GM19463 (cell line): ENCODE measurements at regions not wholly inside any gene's neighbourhood (a gene's known extent, or its start where the extent isn't known, plus 50 kb on each side); places are given as distances from the start of the nearest gene placed in this dataset.

Source experiments
- ATAC-seq: cut with Tn5 transposase; IDR thresholded peaks from one replicate; pipeline ENCODE4 v1.9.1; 2021; ENCODE audit warnings: mild to moderate bottlenecking, moderate library complexity; ENCODE audit not compliant: unreplicated experiment

DNA sequence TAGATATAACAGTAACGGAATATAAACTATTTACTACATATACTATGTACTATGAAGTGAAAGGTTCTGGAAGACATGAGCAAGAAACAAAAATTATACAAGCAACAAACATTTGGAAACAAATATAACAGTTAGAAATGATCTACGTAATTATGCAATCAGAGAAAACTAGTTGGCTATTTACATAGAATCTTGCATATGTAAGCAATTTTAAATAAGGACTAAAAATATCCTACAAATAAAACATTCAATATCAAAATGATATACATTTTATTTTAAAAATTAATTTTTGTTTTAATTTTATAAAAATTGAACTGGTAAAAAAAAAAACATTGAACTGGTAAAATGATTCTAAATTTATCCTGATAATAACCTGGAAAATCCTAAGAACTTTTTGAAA, 642.5 kb upstream of the PCDH10 start:
- no peak for ATAC-seq

DNA sequence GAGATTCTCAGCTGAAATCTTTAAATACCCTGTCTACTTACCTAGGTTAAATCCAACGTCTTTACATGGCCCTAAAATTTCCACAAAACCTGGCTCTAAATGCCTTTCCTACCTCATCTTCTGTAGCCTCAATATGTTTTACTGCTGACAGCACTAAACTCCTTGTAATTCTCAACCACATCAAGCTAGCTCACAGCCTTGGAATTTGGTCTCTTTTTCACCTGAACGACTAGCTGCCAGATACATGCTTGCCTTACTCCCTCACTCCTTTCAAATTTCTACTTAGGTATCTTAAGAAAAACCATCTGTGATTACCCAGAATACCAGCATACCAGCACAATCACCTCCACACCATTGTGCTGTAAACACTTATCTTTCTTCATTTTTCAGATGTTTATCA, 635.6 kb upstream of the PCDH10 start:
- ATAC-seq = no peak

DNA sequence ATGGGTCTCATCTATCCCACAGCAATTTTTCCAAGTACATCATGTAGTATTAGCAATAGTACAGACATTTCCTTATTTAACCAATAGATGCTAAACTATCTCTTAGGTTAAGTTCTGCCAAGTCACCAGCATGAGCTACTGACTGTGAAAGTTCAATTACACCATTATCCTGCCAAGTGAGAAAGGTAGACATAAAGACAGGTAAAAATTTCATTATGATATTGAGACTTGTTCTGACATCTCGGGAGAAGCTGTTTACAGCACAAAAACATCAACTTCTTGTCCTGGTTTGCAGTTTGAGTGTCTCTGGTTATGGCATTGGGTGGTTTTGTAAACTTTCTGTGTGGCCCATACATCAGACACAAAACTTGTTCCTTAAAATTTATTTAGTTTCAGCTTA, 622.4 kb upstream of the PCDH10 start:
- no peak for ATAC-seq

DNA sequence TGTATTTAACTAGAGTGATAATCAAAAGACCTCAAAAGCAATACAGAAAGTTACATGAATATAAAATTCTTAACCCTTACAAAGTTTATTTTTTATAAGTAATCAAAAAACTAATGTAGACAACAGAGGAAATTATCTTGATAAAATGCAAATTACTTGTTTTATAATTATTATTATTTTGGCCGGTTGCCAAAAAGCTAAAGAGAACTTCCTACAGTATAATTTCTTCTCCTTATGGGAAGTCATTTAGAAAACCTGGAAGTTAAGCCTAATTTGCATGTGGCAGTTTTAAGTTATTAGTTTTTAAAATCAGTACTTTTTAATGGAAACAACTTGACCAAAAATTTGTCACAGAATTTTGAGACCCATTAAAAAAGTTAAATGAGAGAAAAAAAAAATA, 621.3 kb upstream of the PCDH10 start:
- ATAC-seq = no peak

DNA sequence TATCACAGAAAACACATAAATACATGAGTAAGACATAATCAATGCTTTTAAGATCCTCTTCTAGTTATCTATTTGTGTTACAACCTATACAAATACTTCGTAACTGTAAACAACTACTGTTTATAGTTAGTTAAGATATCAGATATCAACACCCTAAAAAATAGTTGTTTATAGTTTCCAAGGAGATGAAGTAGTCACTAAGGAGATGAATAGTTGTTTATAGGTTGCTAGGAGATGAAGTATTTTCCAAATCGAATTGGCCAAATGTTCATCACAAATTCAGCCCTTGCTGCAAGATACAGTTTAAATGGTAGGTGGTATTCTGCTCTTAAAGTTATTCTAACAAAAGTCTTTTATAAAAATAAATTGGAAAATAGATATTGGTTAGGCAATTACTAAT, 618.2 kb upstream of the PCDH10 start:
- ATAC-seq = no peak

DNA sequence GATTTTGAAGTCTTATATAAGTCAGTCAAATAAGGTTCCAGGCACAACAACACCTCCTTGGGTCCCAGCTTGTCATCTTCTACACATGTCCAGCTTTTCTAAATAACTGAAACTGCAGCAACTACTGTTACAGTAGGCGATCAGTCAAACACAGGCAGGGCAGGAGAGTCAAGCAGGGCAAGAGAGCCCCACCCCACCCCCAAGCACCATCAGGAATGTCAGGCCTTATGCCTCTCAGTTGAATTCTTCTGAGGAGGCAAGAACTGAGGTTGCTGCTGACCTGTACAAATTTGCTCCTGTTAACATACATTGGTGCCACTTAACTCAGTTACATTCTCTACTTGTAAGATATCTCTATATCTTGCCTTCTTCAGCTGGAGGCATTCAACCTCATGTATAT, 608.8 kb upstream of the PCDH10 start:
- no peak for ATAC-seq

DNA sequence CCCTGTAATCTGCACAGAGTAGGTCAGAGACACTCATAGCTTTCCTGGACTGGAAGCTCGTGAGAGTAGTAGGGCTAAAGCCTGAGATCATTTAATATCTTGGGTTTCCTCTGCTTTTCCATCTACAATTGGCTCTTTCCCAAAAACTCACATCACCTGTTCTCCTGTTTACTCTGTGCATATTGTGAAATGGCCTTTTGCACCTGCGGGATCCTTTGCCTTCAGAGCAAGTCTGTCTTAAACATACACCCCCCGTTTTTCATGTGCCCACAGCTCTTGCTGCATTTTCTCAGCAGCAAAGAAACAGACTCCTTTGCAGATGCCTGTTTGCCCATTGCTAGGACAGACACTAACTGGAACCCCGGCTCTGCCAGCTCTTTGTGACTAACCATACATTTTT, 608.3 kb upstream of the PCDH10 start:
- ATAC-seq = no peak

DNA sequence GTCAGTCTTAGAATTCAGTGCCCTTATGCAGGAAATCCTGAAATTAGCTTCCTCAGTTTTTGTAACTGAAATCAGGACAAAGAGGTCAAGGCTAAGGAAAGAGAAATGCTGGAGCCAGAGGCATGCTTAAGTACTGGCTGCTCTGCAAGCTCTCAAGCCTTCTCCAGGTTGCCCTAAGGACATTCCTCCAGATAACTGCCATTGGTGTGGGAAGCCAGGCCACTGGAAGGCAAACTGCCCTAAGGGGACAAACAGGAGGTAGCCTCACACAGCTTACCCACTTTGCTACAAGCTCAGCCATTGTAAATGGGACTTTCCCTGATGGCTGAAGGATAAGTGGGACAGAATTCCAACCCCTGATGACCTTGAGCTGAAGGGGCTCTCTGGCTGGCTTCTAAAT, 606.9 kb upstream of the PCDH10 start:
- ATAC-seq = no peak

DNA sequence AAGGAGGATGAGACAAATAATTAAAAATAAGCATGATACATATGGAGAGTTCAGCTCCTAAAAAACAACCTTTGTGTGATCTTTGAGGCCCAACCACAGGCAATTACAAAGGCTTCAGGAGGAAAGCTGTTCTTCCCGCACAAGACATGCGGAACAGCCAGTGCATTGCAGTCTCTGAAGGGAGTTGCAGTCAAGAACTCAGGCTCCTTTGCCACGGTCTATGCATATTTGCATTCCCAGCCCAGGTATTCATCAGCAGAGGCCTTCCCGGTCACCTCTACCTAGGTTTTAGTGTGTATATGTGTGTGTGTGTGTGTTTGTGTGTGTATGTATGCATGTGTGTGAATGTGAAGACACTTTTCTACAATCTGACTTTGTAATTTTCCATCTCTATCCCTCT, 600.6 kb upstream of the PCDH10 start:
- no peak for ATAC-seq

DNA sequence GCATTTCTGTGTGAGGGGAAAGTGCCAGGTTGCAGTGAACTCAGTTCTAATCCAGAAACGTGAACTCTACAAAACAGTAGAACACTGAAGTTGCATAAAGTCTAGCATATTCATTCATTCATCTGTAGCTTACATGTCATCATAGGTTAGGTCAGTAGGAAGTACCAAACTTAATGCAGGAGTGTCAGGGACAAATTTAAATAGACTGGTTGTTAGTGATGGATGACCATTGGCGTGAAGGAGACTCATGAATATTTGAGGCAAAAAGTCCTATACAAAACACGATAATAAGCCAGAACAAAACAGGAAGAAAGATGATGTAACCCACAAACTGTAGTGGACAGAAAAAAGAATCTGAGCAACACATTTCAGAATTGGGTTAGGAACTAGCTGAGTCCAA, 592.8 kb upstream of the PCDH10 start:
- no peak for ATAC-seq

DNA sequence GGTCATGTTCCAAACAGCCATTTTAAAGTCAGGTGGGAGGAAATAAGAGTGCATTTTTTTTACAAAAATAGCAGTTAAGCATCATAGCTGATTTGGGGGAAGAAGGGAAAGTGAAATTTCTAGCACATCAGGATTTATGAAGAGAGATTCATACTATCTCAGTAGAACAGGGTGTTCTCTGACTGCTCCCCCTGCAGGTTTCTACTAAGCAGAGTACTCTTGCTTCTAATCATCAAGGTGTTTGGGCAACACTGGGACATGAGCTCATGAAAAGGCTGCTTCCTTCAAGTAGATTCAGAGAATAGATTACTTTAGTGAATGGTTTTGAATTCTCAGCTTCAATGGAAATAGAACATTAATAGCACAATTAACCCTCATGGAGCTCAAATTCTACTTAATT, 591.4 kb upstream of the PCDH10 start:
- ATAC-seq = no peak

DNA sequence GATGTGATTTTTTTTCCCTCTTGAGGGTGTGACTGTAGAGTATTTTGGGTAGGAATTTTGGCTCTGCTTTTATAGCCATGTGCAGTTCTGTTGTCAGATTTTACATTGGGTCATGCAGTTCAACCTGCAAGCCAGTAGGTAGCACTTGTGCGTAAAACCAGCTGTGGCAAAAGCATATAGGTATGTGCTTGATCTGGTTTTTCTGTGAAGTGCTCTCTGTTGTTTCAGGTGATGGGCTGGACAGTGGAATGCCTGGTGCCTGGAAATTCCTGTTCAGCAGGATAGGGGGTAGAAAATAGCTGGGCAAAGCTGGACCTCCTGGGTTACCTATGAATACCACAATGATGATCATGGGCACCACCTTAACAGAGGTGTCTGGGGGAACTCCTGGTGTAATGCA, 584.2 kb upstream of the PCDH10 start:
- ATAC-seq = no peak

DNA sequence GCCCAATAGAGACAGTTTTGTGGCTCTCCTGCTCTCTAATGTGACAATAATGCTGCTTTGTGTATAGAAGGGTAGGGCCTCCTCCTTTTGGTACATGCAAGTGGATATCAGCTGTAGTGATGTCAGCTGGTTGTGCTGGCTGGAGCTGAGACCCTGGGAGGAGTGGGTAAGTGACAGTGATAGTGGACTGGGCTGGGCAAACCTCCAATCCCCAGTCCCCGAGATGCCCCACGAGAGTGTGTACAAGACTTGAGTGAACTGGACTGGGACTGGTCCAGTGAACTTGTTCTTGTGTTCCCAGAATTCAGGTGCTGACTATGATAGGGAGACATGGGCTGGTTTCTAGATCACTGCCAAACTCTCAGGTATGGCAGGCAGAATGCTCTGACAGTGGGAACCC, 583.6 kb upstream of the PCDH10 start:
- ATAC-seq = no peak

DNA sequence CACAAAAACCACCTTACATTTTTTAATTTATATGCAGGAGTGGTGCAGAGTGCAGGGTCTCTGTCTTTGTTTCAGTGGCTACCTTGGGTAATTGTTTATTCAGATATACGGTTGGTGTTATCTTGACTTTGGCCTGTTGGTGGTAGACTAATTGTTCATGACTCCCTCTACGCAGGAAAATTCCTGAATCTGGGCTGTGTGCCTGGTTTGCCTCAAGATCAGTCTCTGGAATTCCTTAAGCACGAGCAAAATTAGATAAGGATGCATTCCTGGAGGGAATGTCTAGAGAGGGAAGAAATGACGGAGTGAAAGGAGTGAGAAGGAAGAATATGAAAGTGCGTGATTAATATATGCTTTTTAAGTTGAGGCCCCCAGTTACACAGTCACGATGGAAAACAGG, 576.9 kb upstream of the PCDH10 start:
- no peak for ATAC-seq

DNA sequence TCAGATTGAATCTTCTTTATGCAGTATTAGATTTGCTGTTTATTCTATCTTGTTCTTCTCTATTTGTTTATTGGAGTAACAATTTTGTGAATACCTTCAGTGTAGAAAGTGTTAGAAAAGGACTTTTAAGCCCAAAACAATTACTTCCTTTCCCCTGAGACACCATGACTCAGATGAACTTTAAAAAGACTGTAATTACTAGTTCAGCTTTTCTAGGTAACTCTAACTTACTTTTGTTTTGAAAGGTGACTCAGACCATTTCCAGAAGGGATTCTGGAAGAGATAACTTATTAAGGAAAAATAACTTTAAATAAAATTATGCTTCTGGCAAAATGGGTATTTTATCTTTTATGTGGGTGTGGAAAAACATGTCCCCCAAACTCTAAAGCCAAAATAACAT, 561.5 kb upstream of the PCDH10 start:
- no peak for ATAC-seq

DNA sequence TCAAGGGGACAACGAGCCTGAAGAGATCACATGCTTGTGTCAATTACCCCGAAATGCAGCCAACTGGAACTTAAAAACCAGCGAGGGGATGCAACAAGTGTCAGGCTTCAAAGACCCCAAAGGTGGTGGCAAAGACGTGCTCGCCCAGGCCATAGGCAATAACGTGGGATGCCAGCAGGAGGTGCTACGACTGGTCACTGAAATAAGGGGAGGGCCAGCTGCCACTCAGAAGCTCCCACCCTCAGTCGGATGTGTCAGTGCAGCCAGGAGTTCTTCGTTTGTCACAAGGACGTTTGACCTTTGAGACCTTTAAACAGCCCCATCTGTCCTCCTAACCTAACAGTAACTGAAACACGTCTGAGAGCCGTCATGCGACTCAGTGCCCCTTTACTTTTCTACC, 556.8 kb upstream of the PCDH10 start:
- no peak for ATAC-seq

DNA sequence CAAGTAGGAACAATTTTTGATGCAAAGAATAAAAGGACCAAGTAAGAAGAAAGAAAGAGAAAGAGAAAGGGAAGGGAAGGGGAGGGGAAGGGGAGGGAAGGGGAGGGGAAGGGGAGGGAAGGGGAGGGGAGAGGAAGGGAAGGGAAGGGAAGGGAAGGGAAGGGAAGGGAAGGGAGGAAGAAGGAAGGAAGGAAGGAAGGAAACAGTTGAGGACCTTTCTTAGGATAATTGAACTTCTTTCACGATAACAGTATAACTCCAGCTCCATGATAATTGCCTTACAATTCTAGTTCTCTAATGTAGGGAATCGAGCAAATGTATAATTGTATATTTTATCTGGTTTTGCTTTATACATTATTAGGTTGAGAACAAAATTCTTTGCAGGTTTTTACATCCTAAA, 556.2 kb upstream of the PCDH10 start:
- ATAC-seq = no peak

DNA sequence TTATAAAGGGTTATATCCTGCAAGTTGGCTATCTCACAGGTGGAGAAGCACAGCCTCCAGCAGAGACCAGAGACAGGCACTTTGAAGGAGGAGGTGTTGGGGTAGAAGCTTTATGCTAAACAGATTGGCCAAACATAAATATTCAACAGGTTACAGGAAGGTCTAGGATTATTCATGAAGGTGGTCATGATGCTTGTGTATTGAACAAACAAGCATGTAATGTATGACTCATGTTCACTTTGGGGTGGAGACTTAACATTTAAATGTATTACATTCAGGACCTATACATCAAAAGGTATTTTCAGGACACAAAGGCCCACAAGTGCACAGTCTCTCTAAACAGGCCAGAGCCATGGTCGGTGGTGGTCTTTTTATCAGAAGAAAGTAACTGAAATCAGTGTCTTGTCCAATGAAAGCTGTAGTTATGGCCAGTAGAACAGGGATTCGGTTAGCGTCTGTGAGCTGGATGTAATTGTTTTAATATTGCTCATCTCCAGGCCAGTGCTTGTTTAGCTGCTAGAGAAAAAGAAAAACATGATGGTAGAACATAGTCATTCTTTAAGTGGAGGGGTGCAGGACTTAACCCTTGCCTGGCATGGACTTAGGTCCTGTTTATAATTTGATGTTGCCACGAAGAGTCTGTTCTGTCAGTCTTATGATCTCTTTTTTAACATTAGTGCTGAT, 555.2 kb upstream of the PCDH10 start:
- ATAC-seq = no peak

DNA sequence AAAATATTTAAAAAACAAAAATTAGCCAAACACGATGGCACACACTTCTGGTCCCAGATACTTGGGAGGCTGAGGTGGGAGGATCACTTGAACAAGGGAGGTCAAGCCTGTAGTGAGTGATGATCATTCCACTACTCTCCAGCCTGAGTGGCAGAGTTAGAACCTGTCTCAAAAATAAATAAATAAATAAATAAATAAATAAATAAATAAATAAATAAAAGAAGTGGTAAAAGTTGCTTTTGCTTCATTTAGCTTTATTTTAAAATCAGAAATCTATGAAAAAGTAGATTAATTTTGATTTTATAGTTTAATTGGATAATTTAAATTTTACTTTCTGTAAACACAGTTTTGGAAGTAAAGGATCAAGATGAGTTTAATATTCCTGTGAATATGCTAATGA, 552.9 kb upstream of the PCDH10 start:
- no peak for ATAC-seq

DNA sequence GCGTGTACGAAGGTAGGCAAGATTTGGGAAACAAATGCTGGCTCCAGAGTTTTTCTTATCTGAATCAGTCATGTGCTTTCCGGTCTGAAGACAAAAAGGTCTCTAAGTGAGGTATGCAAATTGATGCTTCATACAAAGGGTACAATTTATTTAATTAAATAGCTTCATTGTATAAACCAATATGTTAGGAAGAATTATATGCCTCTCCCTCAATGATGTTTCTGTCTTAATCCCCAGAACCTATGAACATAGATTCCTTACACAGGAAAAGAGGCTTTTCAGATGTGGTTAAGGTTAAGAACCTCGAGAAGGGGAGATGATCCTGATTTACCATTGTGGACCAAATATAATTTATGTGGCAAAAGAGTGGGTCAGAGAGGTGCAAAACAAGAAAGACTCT, 543.5 kb upstream of the PCDH10 start:
- ATAC-seq = no peak

DNA sequence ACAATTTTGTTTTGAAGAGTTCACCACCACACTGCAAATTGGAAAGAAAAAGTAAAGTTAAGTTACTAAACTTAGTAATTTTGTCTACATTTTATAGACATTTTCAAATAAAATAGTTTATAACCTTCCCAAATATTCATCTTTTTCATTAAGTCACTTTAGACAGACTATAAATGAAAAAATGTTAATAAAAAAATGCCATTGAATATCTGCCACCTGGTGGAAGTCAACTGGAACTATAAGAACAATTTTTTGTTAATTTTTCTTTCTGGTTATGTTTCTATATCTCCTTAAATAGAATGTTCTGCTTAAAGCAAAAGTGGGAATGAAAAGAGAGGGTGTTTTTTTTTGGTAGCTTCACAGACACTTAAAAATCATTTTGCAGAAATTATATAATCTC, 534.4 kb upstream of the PCDH10 start:
- no peak for ATAC-seq

DNA sequence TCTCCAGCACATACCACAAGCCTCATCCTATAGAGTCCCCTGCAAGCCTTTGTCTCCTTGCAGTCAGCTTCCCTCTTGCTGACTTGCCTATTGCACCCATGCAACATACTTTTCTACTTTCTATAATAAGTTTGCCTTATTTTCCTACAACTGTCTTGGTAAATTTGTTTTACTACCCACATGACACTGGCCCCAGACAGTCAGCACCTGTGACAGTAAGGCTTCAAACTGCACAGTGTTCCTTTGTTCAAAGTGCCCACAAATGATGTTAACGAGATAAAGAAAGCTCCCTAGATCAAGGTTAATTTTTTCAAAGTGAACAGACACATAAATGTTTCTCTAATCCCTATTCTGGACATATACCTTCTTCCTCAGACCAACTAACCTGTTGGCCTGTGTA, 529.1 kb upstream of the PCDH10 start:
- ATAC-seq = no peak

DNA sequence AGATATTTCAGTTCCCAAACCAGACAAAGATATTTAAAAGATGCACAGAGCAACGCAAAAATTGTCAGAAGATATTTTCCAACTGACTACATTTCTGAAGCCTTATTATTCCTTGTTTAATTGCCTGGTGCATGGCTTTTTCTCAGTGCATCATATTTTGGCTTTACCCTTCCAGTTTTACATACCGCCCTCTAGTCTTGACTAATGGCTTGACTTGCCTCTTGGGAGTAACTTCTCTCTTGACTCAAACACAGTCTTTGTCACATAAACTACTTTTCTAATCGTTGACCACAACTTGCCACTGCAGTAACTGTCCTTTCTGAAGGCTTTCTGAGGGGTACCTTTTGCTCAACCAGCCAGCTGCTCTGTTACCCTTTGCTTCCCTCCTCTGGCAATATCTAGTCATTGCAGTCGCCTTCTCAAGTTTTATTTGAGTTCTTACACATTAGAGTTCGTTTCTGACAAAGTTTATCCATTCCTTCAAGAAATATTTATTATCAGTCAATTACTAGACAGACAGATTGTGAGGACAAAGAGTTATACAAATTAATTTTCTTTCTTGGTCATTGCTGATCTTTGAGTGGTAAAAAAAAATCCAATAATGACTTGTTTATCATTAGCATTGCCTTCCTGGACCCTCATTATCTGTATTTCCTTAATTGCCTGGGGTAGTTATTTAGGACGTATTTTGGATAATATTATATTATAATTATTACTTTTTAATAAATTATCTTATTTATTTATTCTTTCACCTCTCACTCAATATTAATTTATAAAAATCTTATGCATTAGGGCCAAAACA, 506.9 kb upstream of the PCDH10 start:
- peak; percentile 29 for ATAC-seq
